Keratinocyte (primary cell): ENCODE measurements at regions not wholly inside any gene's neighbourhood (a gene's known extent, or its start where the extent isn't known, plus 50 kb on each side); places are given as distances from the start of the nearest gene placed in this dataset.

Source experiments
- DNase-seq: peaks from one replicate; pipeline ENCODE4 v3.0.0-alpha.2; 2011; ENCODE audit warnings: low read depth, missing footprints, low spot score
- FAIRE-seq: peaks from 2 replicates; lab custom pipeline; 2011; peaks lifted over from hg19 to GRCh38; lab: Jason Lieb, UNC
- H2AFZ ChIP-seq: 2 replicates; pipeline ENCODE4 v1.6.0; 2012; ENCODE audit warnings: low read length, control low read depth, inconsistent platforms; ENCODE audit not compliant: control insufficient read depth
- H3K27ac ChIP-seq: 2 replicates; pipeline ENCODE4 v1.5.1; 2011; ENCODE audit warnings: low read length; ENCODE audit not compliant: control insufficient read depth, insufficient read depth
- H3K27me3 ChIP-seq: 3 replicates; pipeline ENCODE4 v1.6.0; 2011; ENCODE audit warnings: low read length; ENCODE audit not compliant: control insufficient read depth, insufficient read depth; ENCODE audit errors: extremely low read depth
- H3K36me3 ChIP-seq, 2 experiments: 2 replicates in 1 of 2; 3 replicates in 1 of 2; pipeline ENCODE4 v1.5.1; 2011; ENCODE audit warnings: low read length in 2 of 2, mild to moderate bottlenecking in 1 of 2; ENCODE audit not compliant: control insufficient read depth in 2 of 2, insufficient read depth in 2 of 2; ENCODE audit errors: extremely low read depth in 1 of 2
- H3K4me1 ChIP-seq: 3 replicates; pipeline ENCODE4 v1.5.1; 2011; ENCODE audit warnings: low read length; ENCODE audit not compliant: control insufficient read depth, insufficient read depth; ENCODE audit errors: extremely low read depth
- H3K4me2 ChIP-seq: 3 replicates; pipeline ENCODE4 v1.6.0; 2011; ENCODE audit warnings: low read depth, low read length; ENCODE audit not compliant: control insufficient read depth, insufficient read depth; ENCODE audit errors: extremely low read depth
- H3K4me3 ChIP-seq, 3 experiments: fragments of 200-600 bp in 1 of 3; sonication (generic) in 1 of 3; 2 replicates in 2 of 3; 3 replicates in 1 of 3; pipeline ENCODE4 v1.5.1; 2011 to 2016; ENCODE audit warnings: low read length in 3 of 3, mild to moderate bottlenecking in 3 of 3, control low read depth in 2 of 3, inconsistent platforms in 1 of 3, low read depth in 1 of 3, mixed read lengths in 1 of 3, mixed run types in 1 of 3, moderate library complexity in 1 of 3; ENCODE audit not compliant: control insufficient read depth in 2 of 3, insufficient read depth in 2 of 3; ENCODE audit errors: extremely low read depth in 1 of 3
- H3K79me2 ChIP-seq: 2 replicates; pipeline ENCODE4 v1.6.0; 2012; ENCODE audit warnings: low read length; ENCODE audit not compliant: control insufficient read depth, insufficient read depth
- H3K9ac ChIP-seq: 3 replicates; pipeline ENCODE4 v1.6.0; 2011; ENCODE audit warnings: low read length; ENCODE audit not compliant: control insufficient read depth, insufficient read depth; ENCODE audit errors: extremely low read depth
- H3K9me1 ChIP-seq: 3 replicates; pipeline ENCODE4 v1.6.0; 2011; ENCODE audit warnings: low read length; ENCODE audit not compliant: control insufficient read depth, insufficient read depth; ENCODE audit errors: extremely low read depth
- H3K9me3 ChIP-seq: 2 replicates; pipeline ENCODE4 v1.5.1; 2012; ENCODE audit warnings: low read depth, low read length; ENCODE audit not compliant: control insufficient read depth
- H4K20me1 ChIP-seq: 3 replicates; pipeline ENCODE4 v1.6.0; 2011; ENCODE audit warnings: low read length; ENCODE audit not compliant: control insufficient read depth, insufficient read depth; ENCODE audit errors: extremely low read depth
- EZH2 ChIP-seq: IDR thresholded peaks from one replicate; pipeline ENCODE4 v1.6.1; 2012; ENCODE audit warnings: inconsistent platforms, mild to moderate bottlenecking, low read length, moderate library complexity
- dilution Hi-C: fragments of 300-500 bp; cut with MboI; formaldehyde crosslinking; loops from one replicate; pipeline ENCODE4 v1.7.0; 2020; ENCODE audit warnings: low sequenced_read_pairs; ENCODE audit not compliant: extremely low pct_ligation_motif_present
- TF ChIP-seq, protein P1 (sequence below), 3 experiments: IDR thresholded peaks in 1 of 3; conservative IDR thresholded peaks in 1 of 3; optimal IDR thresholded peaks in 1 of 3; 2 replicates in 2 of 3; 3 replicates in 1 of 3; pipeline versions ENCODE3 to v1.5.1; 2011; ENCODE audit warnings: low read length in 3 of 3, mild to moderate bottlenecking in 3 of 3, moderate library complexity in 2 of 3, control low read depth in 1 of 3, inconsistent platforms in 1 of 3; ENCODE audit not compliant: insufficient read depth in 2 of 3; ENCODE audit errors: extremely low read depth in 1 of 3

DNA sequence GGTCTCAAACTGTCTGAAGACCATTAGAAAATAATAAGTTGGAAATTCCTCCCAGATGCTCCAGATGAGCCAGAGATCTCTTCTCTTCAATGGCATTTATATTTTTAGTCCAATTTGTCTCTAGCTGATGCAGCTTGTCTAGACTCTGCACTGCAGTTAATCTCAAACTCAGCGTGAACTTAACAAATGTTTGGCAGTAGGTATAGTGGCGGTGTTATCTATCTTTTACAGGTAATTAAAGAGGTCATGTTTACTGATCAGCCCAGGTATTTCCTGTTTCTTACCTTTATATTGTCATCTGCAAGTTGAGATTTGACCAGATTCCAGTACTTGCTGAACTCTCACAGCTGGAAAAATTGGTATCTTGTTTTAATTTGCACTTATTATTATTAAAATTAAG is 1024.5 kb upstream of the ADGRL2 start:
- DNase-seq (no peak), FAIRE-seq (no peak)
- dilution Hi-C loops: no loop called here

DNA sequence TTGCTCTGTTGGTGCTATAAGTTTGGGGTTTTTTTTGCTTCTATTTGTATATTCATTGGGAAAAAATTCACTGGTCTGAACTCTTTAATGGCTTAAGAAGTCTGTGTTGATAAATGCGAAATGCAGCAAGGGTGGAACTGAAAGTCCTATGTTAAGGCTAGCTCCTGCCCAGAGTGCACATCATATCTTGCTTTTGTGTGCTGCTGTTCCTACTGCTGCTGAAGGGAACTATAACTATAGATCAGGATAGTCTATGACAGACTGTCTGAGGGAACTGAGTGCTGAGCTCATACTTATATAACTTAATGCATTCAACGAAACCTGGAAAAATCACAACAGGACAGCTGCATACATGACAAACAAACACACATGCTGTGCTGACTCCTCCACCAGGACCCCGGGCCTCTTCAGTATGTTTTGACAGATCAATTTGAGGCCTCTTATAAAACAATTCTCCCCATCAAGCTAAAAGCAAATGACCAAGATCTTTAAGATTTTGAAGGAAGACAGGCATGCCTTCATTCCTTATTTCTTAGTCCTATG is 1031.5 kb upstream of the ADGRL2 start:
- FAIRE-seq (no peak), DNase-seq (no peak)
- no peak overlapping the region for H3K9ac ChIP-seq
- no peaks in the 10 kb centered on the region for H3K9me1 ChIP-seq
- dilution Hi-C loops: no loop called here
- no peak overlapping the region for H3K27ac ChIP-seq
- no peaks in the 10 kb centered on the region for H3K9me3 ChIP-seq
- no peaks in the 10 kb centered on the region for H3K4me1 ChIP-seq
- H3K4me3 ChIP-seq: no peak overlapping the region
- H4K20me1 ChIP-seq: no peaks in the 10 kb centered on the region
- no peak overlapping the region for H3K4me2 ChIP-seq
- H3K27me3 ChIP-seq: no peaks in the 10 kb centered on the region
- H2AFZ ChIP-seq: no peak overlapping the region
- no peaks in the 10 kb centered on the region for H3K36me3 ChIP-seq
- H3K79me2 ChIP-seq: no peaks in the 10 kb centered on the region
- no peak for TF ChIP-seq EZH2

More for the DNA sequence above, 1024.5 kb upstream of the ADGRL2 start:
- Histone ChIP-seq H3K79me2 (no peaks in the 10 kb centered on the region), H3K4me2 (no peak overlapping the region), H3K4me1 (no peaks in the 10 kb centered on the region), H3K9me1 (no peaks in the 10 kb centered on the region), H3K9ac (no peak overlapping the region), H3K36me3 (no peaks in the 10 kb centered on the region), H2AFZ (no peak overlapping the region), H4K20me1 (no peaks in the 10 kb centered on the region), H3K27ac (no peak overlapping the region), H3K27me3 (no peaks in the 10 kb centered on the region), H3K9me3 (no peaks in the 10 kb centered on the region), H3K4me3 (no peak overlapping the region)
- TF ChIP-seq, protein P1, sequence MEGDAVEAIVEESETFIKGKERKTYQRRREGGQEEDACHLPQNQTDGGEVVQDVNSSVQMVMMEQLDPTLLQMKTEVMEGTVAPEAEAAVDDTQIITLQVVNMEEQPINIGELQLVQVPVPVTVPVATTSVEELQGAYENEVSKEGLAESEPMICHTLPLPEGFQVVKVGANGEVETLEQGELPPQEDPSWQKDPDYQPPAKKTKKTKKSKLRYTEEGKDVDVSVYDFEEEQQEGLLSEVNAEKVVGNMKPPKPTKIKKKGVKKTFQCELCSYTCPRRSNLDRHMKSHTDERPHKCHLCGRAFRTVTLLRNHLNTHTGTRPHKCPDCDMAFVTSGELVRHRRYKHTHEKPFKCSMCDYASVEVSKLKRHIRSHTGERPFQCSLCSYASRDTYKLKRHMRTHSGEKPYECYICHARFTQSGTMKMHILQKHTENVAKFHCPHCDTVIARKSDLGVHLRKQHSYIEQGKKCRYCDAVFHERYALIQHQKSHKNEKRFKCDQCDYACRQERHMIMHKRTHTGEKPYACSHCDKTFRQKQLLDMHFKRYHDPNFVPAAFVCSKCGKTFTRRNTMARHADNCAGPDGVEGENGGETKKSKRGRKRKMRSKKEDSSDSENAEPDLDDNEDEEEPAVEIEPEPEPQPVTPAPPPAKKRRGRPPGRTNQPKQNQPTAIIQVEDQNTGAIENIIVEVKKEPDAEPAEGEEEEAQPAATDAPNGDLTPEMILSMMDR (optimal IDR thresholded peaks at IDR 0.05 in 1 of 3, IDR thresholded peaks at IDR 0.05 in 1 of 3, conservative IDR thresholded peaks at IDR 0.05 in 1 of 3; ENCODE audit: extremely low read depth in 1 of 3, insufficient read depth in 2 of 3, low read length in 3 of 3): no peak
- TF ChIP-seq EZH2: no peak

DNA sequence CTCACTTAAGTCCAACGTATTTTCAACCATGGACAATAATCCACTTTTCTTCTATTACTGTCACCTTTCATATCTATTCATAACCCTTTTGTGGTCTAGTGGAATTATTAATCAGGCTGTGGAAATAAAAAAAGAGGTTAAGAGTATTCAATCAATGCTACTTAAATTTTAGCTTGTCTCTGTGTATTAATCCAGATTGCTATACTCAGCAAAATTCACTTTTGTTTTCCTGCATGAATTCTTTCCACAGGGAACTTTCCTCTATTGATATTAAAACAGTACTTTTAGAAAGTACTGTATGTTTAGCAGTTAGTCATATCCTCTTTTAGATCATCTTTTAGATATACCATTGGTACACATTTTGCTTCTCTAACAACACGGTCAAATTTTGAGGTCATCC is 1033.0 kb upstream of the ADGRL2 start:
- Histone ChIP-seq H3K36me3 (no peaks in the 10 kb centered on the region), H3K4me2 (no peak overlapping the region), H3K9me1 (no peaks in the 10 kb centered on the region), H3K27me3 (no peaks in the 10 kb centered on the region), H4K20me1 (no peaks in the 10 kb centered on the region), H3K79me2 (no peaks in the 10 kb centered on the region), H3K9ac (no peak overlapping the region), H3K4me3 (no peak overlapping the region), H2AFZ (no peak overlapping the region), H3K4me1 (no peaks in the 10 kb centered on the region), H3K9me3 (no peaks in the 10 kb centered on the region), H3K27ac (no peak overlapping the region)
- no peak for TF ChIP-seq EZH2
- TF ChIP-seq, protein P1 (optimal IDR thresholded peaks at IDR 0.05 in 1 of 3, IDR thresholded peaks at IDR 0.05 in 1 of 3, conservative IDR thresholded peaks at IDR 0.05 in 1 of 3; ENCODE audit: extremely low read depth in 1 of 3, insufficient read depth in 2 of 3, low read length in 3 of 3): no peak
- FAIRE-seq (no peak), DNase-seq (no peak)
- dilution Hi-C loops: no loop called here
